ENCODE measurements at regions not wholly inside any gene's neighbourhood (a gene's known extent, or its start where the extent isn't known, plus 50 kb on each side); places are given as distances from the start of the nearest gene placed in this dataset.

DNA sequence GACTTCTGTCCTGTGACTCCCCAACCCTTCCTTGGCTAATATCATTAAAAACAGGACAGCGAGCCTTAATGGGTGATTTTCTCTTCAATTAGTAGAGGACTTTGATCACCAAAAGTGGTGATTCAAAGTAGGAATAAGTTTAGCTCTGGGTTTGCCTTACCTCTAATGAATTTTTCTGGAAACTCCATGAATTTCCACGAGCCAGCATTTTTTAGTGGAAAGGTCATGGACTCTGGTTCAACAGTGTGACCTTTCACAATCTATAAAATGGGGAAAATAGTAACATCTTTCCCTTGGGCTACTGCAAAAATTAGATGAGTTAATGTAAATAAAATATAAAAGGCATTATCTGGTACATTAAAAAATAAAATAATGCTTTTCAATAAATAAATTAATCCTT is 417.8 kb upstream of the NR2F2 start:
- intact Hi-C loops (cut with DNase I) = no loop called here
- no peak for ATAC-seq
- no peak for DNase-seq

GRCh38 chr15:95916568-95916967 is 413.9 kb upstream of the NR2F2 start:
- intact Hi-C loops (cut with DNase I) = no loop called here
- ATAC-seq (no peak), DNase-seq (no peak)

DNA sequence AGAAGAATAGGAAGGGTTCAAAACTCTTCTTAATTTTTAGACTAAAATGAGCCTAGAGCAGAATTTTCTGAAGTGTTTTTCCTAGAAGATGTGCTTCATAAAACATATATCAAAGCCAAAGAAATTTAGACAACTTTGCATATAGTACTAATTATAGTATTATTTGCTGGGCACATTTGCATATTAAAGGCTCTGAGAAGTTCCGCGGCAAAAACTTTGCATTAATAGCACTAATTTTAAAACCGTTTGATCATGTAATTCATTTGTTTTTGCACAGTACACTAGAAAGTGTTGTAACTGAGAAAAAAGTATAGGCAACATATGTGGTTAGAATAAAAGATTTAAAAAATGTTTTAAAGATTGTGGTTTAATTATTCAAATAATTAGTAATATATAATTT is 412.0 kb upstream of the NR2F2 start:
- intact Hi-C loops (cut with DNase I) = no loop called here

GRCh38 chr15:95919460-95919859 is 411.0 kb upstream of the NR2F2 start:
- DNase-seq (no peak), ATAC-seq (no peak)
- intact Hi-C loops (cut with DNase I) = no loop called here

More for the DNA sequence above, 412.0 kb upstream of the NR2F2 start:
- ATAC-seq (no peak), DNase-seq (no peak)

DNA sequence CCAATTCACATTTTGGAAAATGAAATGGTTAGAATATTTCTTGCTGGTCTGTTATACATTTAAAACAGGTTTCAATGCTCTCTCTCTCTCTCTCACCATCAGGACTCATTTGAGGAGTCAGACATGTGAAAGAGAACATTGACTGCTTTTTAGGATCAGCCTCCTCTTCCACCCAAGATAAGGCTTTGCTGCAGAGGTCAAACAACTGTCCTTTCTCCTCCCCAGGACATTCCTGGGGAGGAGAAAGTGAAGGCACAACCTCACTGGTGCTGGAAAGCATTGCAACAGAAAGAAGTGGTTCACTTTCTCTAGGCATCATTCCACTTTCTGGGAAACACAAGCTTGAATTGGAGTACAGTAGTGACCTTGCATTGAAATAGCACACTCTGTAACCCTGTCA is 409.1 kb upstream of the NR2F2 start:
- intact Hi-C loops (cut with DNase I) = no loop called here
- DNase-seq (no peak), ATAC-seq (no peak)

- intact Hi-C loops (cut with DNase I) = no loop called here
- ATAC-seq (no peak), DNase-seq (no peak)
Observed at GRCh38 chr15:95922431-95922830, 408.1 kb upstream of the NR2F2 start.

GRCh38 chr15:95923792-95924191 is 406.7 kb upstream of the NR2F2 start:
- ATAC-seq (no peak), DNase-seq (no peak)
- intact Hi-C loops (cut with DNase I) = no loop called here

DNA sequence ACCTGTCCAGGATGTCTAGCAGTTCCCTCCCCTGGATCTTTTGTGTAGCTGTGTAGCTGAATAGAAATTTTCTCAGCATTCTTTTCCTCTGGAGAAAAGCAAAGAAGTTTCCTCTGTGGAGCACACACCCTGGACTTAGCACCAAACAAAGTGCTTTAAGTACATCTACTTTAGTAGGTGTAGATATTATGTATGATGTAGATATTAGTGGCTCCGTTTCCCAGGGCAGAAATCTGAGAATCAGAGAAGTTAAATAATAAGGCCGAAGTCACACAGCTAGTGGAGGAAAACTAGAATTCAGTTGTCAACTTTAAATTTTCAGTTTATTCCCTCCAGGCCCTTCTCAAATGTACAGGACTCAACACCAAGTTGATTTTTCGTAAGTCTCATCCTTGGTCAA is 401.7 kb upstream of the NR2F2 start:
- intact Hi-C loops (cut with DNase I) = no loop called here
- DNase-seq (no peak), ATAC-seq (no peak)

- intact Hi-C loops (cut with DNase I) = no loop called here
- ATAC-seq (no peak), DNase-seq (no peak)
Observed at GRCh38 chr15:95929232-95929846, 401.2 kb upstream of the NR2F2 start.

DNA sequence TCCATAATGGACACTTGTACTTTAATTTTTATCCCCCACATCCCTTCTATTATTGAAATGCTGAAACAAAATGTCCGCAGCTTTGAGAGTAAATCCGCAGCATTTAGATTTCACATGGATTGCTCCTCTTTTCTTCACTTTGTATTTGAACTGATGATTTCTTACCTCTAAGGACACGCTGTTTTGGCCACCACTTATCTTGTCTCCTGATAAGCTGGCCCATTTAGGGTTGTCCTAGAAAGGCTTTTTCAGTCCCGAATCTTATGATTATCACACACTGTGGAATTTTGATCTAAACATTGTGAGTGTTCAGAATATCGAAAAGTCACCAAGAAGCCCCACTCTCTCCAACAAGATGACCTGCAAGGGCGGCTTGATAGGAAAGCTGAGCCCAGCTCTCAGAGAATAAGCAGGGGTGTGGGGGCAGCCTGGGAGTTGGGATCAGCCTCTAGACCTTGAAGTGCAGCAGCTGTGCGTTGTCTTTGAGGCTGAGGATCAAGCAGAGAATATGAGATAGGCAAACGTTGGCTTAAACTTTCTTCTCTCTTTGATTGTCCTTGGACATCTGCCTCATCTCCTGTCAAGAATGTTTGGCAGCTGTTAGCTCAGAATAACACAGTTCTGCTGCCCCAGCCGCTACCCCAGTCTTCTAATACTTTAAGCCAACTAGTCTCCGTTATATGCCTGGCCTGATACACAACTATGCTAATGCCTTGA is 399.7 kb upstream of the NR2F2 start:
- DNase-seq = no peak
- intact Hi-C loops (cut with DNase I) = no loop called here
- ATAC-seq = peak; percentile 47 to 68

DNA sequence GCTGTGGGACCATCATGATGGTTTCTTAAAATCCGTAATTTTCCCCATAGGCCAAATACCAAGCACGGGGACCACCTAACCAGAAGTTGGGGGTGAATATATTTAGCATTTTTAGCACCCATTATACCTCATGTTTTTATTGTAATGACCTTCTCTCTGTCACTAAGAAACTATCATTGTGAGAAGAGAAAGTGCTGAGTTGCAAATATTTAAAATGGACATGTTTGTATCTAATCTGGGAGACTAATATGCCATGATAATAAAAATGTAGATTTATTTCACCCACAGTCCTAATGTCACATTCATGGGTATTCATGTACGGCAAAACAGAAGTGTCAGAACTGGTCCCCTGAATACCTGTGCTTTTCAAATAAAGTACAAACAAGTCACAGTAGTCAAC is 398.9 kb upstream of the NR2F2 start:
- DNase-seq = no peak
- intact Hi-C loops (cut with DNase I) = no loop called here
- no peak for ATAC-seq

DNA sequence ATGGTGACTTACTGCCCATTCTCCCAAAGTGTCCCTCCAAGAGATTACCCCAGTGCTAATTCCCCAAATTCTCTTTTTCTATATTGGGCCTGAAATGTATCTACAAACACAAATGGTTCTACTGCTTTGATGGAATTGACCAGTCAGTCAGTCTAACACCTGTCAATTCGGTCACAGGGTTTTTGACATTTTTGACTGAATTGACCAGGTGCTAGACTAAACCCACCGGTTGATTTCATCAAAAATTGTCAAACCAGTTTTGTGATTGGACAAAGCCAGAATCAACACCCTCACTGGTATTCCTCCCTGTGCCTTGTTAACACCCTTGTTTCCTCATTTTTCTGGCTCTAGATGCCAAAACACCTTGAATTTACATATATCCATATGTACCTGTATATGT is 398.4 kb upstream of the NR2F2 start:
- intact Hi-C loops (cut with DNase I) = no loop called here

GRCh38 chr15:95932676-95933075 is 397.8 kb upstream of the NR2F2 start:
- ATAC-seq (no peak), DNase-seq (no peak)
- intact Hi-C loops (cut with DNase I) = no loop called here

More for the DNA sequence above, 398.4 kb upstream of the NR2F2 start:
- no peak for DNase-seq
- no peak for ATAC-seq

DNA sequence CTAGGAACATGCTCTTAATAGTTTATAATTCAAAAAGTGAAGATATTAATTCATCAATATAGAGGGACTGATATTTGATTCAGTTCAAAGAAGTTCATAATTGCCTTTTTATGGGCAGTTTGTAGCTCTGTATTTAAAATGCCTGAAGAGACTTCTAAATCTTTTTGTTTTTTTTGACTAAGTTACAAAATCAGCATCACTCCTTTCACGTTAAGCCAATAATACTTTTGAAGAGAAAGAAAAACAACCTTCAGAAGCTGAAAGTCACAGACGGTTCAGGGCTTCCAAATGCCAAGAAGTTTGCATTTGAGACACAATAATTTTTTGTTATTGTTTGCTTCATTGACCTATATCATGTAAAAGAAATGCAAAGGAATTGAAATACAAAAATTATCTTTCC is 394.6 kb upstream of the NR2F2 start:
- DNase-seq = no peak
- no peak for ATAC-seq
- intact Hi-C loops (cut with DNase I) = no loop called here

DNA sequence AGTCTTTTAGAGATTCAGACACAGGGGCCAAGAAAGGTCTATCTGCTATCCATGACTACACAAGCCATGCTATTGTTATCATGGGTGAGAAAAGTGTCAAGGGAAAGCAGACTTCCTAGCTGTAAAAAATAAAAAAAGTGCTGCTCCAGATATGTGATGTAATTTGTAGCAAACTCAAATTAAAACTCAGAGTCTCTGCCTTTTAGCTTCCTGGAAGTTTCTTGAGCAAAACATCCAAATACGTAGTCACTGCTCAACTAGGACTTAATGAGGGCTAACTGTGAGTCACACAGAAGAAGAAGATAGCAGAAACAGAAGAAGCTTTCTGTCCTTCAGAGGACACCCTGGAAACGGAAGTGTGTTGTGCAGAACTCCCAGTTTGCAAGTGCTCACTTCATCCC is 393.4 kb upstream of the NR2F2 start:
- ATAC-seq (peak in 1 of 2 donors; percentile 70), DNase-seq (no peak)
- intact Hi-C loops (cut with DNase I) = no loop called here

GRCh38 chr15:95940431-95940985 is 390.0 kb upstream of the NR2F2 start:
- ATAC-seq = no peak
- DNase-seq = no peak
- intact Hi-C loops (cut with DNase I) = loop anchor here in 1 of 2 donors (10.0 kb wide), 1 partner anchor 64 kb away; no protein-coding TSS in a partner anchor

- intact Hi-C loops (cut with DNase I) = loop anchor here in 1 of 2 donors (10.0 kb wide), 1 partner anchor 61 kb away; no protein-coding TSS in a partner anchor
- ATAC-seq = no peak
- DNase-seq = no peak
Observed at GRCh38 chr15:95944193-95944592, 386.3 kb upstream of the NR2F2 start.

GRCh38 chr15:95944661-95945255 is 385.7 kb upstream of the NR2F2 start:
- DNase-seq (no peak), ATAC-seq (no peak)
- intact Hi-C loops (cut with DNase I) = loop anchor here in 1 of 2 donors (10.0 kb wide), 1 partner anchor 60 kb away; no protein-coding TSS in a partner anchor

- intact Hi-C loops (cut with DNase I) = loop anchor here in 1 of 2 donors (10.0 kb wide), 1 partner anchor 59 kb away; no protein-coding TSS in a partner anchor
- no peak for ATAC-seq
Observed at GRCh38 chr15:95946241-95946640, 384.3 kb upstream of the NR2F2 start.

GRCh38 chr15:95946926-95947325 is 383.6 kb upstream of the NR2F2 start:
- intact Hi-C loops (cut with DNase I) = loop anchor here in 1 of 2 donors (10.0 kb wide), 1 partner anchor 58 kb away; no protein-coding TSS in a partner anchor
- no peak for ATAC-seq

More at GRCh38 chr15:95946241-95946640, 384.3 kb upstream of the NR2F2 start:
- DNase-seq = no peak

More at GRCh38 chr15:95946926-95947325, 383.6 kb upstream of the NR2F2 start:
- DNase-seq = no peak

All from left cardiac atrium (tissue), 4 donors.